HG03139 (cell line): ENCODE measurements at regions not wholly inside any gene's neighbourhood (a gene's known extent, or its start where the extent isn't known, plus 50 kb on each side); places are given as distances from the start of the nearest gene placed in this dataset.

Experiments used
- ATAC-seq: cut with Tn5 transposase; IDR thresholded peaks from one replicate; pipeline ENCODE4 v1.9.1; 2021; ENCODE audit not compliant: unreplicated experiment

GRCh38 chr10:112006831-112007230 is 176.7 kb downstream of the GPAM start:
- ATAC-seq: no peak

GRCh38 chr10:112022196-112022595 is 161.4 kb downstream of the GPAM start:
- ATAC-seq: no peak

GRCh38 chr10:112024079-112024478 is 159.5 kb downstream of the GPAM start:
- ATAC-seq: no peak

- ATAC-seq: no peak
Measured at GRCh38 chr10:112025228-112025627, 158.3 kb downstream of the GPAM start.

GRCh38 chr10:112026438-112026837 is 157.1 kb downstream of the GPAM start:
- no peak for ATAC-seq

GRCh38 chr10:112027731-112028280 is 155.8 kb downstream of the GPAM start:
- no peak for ATAC-seq

GRCh38 chr10:112030431-112030830 is 153.1 kb downstream of the GPAM start:
- ATAC-seq: no peak

- no peak for ATAC-seq
Measured at GRCh38 chr10:112039823-112040222, 143.7 kb downstream of the GPAM start.

GRCh38 chr10:112040696-112041095 is 142.9 kb downstream of the GPAM start:
- no peak for ATAC-seq

GRCh38 chr10:112045938-112046337 is 137.6 kb downstream of the GPAM start:
- ATAC-seq: no peak

GRCh38 chr10:112047674-112048073 is 135.9 kb downstream of the GPAM start:
- ATAC-seq: no peak

GRCh38 chr10:112052166-112052565 is 131.4 kb downstream of the GPAM start:
- ATAC-seq: no peak

GRCh38 chr10:112053895-112054294 is 129.7 kb downstream of the GPAM start:
- ATAC-seq: no peak

GRCh38 chr10:112054516-112054915 is 129.0 kb downstream of the GPAM start:
- no peak for ATAC-seq

GRCh38 chr10:112057072-112057471 is 126.5 kb downstream of the GPAM start:
- no peak for ATAC-seq

- no peak for ATAC-seq
Measured at GRCh38 chr10:112059220-112059619, 124.3 kb downstream of the GPAM start.

- ATAC-seq: no peak
Measured at GRCh38 chr10:112071596-112072133, 111.9 kb downstream of the GPAM start.

GRCh38 chr10:112078003-112078402 is 105.6 kb downstream of the GPAM start:
- no peak for ATAC-seq

GRCh38 chr10:112080231-112080630 is 103.3 kb downstream of the GPAM start:
- ATAC-seq: no peak

- no peak for ATAC-seq
Measured at GRCh38 chr10:112082120-112082519, 101.4 kb downstream of the GPAM start.

GRCh38 chr10:112083472-112083871 is 100.1 kb downstream of the GPAM start:
- ATAC-seq: no peak

GRCh38 chr10:112087953-112088456 is 95.6 kb downstream of the GPAM start:
- no peak for ATAC-seq

GRCh38 chr10:112091703-112092102 is 91.9 kb downstream of the GPAM start:
- ATAC-seq: no peak
